KBM-7 (cell line): ENCODE measurements at regions not wholly inside any gene's neighbourhood (a gene's known extent, or its start where the extent isn't known, plus 50 kb on each side); places are given as distances from the start of the nearest gene placed in this dataset.
A peak's percentile ranks its signal among the peaks of the same experiment; 100 is the strongest.
"Not testable (repeated sequence)": the region's sequence is repeated elsewhere in the genome, so short reads cannot be mapped to it uniquely, and the experiment has no call there.

Experiments used
- DNase-seq: peaks from one replicate; pipeline ENCODE4 v3.0.0-alpha.2; 2015
- in situ Hi-C: fragments of 300-500 bp; cut with MboI; formaldehyde crosslinking; loops from 2 replicates; pipeline ENCODE4 v1.14.3; 2020; ENCODE audit warnings: low sequenced_read_pairs, low pct_unique_long_range_greater_than_20kb, mixed read lengths

DNA sequence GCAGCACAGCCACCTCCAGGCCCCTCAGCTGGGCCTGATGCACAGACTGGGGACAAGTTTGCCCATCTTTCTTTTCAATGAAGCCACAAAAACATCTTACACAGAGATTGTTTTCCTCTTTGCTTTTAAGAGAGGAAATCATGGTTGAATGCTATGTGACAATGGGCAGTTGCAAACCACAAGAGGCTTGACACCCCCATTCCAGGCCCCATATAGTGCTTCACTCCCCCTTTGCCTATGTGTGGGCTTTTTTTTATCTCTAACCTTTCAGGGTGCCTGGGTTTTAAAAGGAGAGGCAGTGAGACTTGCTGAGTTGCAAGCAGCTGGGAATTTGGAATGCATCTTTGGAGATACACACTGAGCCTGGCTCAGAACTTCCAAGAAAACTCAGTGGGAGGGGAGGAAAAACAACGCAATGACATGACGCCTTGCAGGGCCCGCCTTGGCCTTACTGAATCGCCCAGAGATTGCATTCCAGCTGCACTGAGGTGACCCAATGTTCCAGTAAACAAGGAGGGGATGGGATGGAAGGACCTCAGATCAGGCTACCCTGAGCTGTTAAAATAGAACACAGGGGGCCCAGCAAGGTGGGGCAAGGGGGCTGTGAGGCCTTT, 145.2 kb upstream of the ZNF648 start:
- in situ Hi-C loops: no loop called here
- DNase-seq: peak; percentile 36

DNA sequence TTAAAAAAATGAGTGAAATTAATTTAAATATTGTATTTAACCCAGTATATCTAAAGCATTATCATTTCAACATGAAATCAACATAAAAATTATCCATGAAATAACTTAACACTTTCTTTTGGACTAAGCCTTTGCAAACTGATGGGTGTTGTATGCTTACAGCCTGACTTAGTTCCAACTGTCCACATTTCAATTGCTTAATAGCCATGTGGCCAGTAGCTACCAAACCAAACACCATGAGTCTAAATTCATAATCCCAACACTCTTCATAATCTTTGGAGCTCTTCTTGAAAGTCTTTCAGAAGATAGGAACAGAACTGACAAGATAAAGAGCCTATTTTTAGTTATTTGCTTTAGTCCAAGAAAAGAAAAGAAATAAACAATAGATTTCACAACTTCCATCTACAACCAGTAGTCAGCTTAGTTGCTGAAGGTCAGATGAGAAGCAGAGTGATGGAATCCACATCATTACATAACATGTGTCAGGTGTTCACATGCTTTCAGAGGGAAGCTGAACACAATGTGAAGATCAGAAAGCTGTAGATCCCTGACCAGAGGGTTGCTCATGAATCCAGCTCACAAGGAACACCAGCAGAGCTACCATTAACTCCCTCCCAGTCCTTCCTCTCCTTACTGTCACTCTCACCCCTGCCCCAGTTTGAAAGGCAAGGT, 144.0 kb upstream of the ZNF648 start:
- in situ Hi-C loops: no loop called here
- no peak for DNase-seq

DNA sequence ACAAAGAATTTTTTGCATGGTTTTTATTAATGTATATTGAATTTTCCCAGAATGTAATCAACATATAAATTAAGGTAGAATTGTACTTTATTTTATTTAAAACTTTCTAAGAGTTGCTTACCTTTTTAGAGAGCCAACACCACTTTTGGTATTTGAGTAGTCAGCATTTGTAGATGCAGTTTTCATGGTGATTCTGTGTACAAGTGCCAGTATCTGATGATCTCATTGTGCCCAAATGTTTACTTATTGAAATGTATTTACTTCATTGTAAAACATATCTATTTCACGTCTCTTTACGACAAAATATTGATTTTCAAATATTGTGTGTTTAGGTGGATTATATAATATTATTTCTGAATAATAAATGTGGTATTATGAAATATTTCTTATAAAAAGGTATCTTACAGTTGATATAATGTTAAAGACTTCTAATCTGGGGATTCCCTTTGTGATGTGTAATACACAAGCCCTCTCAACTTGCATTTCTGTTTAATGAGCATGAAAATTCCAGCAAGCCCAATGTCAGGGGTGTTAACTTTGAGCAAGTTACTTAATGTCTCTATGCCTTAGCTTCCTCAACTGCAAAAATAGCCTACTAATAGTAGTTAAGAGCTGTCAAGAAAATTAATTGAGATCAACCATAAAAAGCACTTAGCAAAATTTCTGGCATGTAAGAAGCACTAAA, 141.8 kb upstream of the ZNF648 start:
- in situ Hi-C loops: no loop called here
- DNase-seq: no peak

DNA sequence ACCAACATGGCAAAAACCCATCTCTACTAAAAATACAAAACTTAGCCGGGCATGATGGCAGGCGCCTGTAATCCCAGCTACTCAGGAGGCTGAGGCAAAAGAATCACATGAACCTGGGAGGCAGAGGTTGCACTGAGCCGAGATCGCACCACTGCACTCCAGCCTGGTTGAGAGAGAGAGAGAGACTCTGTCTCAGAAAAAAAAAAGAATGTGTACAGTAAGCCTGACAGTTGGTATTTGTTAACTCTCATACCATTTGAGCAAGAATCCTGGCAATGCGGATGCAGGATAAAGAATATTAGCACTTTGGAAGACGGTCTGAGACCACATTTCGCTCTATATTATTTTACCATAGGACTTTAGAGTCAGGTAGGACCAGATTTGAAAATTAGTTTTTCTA, 140.0 kb upstream of the ZNF648 start:
- DNase-seq, in situ Hi-C loops: not testable (repeated sequence)

DNA sequence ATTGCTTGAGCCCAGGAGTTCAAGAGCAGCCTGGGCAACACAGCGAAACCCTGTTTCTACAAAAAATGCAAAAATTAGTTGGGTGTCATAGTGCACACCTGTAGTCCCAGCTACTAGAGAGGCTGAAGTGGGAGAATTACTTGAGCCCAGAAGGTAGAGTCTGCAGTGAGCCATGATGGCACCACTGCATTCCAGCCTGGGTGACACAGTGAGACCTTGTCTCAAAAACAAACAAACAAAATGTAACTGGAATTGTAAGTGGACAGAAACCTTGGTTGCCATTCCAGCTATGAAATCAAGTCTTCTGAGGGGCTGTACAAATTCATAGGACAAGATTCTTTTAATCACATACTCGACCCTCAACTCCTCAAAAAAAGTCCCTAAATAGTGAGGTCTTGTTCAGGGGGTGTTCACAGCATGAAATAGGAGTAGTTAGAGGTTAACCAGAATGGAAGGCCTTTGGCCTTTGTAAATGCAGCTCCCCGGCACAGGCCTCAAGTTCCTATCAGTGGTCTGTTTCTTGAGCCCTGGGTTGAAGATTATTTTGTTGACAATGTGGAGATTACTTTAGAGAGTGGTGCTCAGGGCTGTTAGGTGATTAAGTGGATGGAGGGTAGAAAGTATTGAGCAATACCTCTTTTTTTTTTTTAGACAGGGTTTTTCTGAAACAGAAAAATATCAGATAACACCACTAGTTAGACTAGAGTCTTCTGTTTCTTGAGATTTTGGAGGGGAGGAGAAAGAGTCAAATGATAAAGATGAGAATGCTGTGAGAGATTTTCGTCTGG, 138.7 kb upstream of the ZNF648 start:
- no peak for DNase-seq
- in situ Hi-C loops: no loop called here

DNA sequence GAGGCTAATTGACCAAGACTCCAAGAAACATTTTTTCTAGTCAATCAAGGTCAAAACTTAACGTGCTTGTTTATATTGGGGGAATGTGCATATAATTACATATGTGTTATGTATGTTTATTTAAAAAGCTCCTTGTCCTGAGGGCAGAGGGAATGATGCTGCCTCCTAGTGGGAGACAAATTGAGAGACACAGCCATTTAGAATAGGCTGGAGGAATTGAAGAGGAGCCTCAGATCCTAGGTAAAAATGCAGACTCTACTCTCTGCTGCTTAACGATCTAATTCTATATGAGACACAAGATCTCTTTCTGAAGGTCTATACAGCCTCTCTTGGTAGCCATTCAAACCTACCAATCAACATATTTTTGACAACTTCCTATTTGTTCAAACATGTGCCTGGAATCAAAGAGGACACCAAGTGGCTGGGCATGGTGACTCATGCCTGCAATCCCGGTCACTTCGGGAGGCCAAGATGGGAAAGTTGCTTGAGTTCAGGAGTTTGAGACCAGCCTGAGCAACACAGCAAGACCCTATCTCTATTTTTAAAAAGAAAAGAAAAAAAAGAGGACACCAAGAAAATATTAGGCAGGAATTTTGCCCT, 136.6 kb upstream of the ZNF648 start:
- in situ Hi-C loops: no loop called here
- peak; percentile 20 for DNase-seq

DNA sequence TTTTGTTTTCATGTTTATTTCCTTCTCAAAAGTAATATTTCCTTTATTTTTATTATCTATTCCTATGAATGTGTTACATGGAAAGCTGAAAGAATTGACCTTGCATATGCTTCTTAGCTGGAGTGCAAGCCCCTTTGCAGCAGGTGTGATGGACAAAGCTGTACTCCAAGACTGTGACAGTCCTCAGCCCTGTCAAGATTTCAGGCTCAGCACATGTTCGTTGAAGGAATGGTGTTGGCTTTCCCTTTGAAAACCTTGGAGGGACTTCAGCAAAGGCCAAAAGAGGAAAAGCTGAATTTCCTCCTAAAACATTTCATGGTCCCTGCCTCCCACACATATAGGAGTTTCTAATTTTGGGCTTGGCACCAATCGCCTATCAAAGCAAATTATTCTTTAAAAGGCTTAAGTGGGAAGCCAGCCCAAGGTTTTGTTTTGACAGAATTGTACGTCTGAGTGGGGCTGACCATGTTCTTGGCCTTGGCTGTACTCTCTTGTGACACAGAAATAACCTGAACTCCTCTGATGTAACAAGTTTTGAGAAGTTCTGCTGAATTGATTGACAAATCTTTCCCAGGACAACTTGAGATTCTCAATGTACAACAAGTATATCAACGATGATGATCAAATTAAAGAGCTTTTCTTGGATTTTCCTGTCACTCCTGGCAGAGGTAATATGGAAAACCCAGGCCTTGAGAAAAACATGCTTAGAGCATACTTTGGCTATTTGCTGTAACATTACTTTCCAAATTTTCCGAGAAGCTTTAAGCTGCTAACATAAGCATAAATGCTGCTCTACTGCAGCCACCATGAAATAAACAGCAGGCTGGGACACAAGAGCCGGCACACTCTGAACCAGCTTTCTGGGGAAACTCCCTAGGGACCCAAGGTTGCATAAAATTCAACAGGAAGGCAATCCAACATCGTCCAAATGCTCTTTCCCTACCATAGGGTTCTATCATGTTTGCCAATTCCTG, 135.7 kb upstream of the ZNF648 start:
- no peak for DNase-seq
- in situ Hi-C loops: no loop called here

DNA sequence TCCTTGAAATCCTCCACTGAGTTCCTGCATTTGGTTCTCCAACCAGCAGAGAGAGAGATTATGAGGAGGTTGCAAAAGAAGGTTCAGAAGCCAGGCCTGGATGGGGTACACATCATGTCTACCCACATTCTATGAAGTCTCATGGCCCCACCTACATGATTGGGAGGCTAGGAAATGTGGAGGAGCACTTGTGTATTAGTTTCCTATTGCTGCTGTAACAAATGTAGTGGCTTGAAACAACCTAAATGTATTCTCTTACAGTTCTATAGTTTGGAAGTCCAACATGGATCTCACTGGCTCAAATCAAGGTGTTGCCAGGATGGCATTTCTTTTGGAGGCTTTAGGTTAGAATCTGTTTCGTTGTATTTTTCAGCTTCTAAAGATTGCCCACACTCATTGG, 134.2 kb upstream of the ZNF648 start:
- no peak for DNase-seq
- in situ Hi-C loops: no loop called here

DNA sequence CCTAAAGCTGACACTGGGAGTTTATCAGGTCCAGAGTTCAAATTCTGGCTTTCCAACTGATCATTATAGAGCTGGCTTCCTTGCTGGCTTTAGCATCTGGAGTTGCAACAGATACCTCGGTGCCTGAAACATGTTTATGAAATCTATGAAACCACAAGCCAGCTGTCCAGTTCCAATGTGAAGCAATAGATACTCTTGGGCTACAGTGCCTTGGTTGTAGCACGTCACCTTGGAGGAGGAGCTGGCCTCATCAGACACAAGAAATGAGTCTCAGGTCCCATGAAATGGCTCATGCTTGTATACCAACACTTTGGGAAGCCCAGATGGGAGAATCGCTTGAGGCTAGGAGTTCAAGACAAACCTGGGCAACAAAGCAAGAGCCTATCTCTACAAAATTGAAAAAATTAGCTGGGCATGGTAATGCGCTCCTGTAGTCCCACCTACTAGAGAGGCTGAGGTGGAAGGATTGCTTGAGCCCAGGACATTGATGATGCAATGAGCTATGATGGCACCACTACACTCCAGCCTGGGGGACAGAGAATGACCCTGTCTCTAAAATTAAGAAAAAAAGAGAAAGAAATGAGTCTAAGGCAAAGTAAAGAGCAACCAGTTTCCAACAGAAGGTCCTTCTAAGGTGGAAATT, 132.5 kb upstream of the ZNF648 start:
- in situ Hi-C loops: no loop called here
- no peak for DNase-seq

DNA sequence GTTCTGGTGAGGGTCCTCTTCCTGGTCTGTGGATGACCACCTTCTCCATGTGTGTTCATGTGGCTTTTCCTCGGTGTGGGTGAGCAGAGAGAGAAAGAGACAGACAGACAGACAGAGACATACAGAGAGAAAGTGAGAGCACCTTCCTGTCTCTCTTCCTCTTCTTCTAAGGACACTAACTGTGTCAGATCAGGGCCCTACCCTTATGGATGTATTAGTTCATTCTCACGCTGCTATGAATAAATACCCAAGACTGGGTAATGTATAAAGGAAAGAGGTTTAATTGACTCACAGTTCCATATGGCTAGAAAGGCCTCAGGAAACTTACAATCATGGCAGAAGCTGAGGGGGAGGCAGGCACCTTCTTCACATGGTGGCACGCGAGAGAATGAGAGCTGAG, 131.5 kb upstream of the ZNF648 start:
- no peak for DNase-seq
- in situ Hi-C loops: no loop called here

DNA sequence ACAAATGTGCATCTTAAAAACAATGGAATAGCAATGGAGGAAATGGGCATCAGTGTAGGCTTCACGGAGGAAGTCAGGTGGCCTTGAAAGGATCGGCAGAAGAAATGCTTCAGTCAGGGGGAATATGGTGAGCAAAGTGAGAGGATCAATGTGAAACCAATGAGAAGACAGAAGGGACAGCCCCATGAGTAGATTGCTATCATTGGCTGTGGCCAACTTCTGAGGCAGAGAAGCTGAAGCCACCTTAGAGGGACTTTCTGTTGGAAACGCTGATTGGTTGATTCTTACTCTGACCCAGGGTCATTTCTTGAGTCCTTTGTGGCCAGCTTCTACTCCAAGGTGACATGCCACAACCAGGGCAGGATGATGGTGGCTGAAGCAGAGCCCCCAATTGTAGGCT, 130.7 kb upstream of the ZNF648 start:
- DNase-seq: no peak
- in situ Hi-C loops: no loop called here

DNA sequence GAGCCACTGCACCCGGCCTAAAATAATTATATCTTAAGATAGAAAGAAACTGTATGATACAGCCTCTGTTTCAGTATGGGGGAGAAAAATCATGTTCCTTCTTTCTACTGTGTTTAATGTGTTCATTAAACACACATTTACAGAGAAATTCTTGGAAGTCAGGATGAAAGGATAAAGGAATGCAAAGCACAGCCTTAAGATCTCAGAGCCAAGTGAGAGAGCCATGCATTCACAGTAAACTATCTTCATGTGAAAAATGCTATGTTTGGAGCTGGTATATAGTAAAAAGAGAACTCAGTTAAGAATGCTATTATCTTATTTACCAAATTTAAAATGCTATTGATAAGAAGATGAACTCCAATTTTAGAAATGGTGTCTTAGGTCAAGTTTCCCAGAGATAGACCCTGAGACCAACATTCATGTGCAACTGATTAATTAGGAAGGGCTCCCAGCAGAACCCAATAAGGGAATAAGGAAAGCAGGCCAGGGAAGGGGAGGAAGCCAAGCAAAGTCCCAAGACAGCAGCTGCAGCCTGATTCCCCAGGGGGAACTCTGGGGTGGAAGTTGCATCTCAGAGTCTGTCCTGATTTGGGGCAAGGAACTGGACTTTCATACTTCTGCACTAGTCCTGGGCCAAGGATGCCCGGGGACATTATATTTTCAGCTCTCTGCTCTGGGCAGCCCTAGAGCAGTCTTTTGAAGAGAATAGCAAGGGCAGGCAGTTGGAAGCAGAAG, 130.0 kb upstream of the ZNF648 start:
- in situ Hi-C loops: no loop called here
- DNase-seq: no peak

DNA sequence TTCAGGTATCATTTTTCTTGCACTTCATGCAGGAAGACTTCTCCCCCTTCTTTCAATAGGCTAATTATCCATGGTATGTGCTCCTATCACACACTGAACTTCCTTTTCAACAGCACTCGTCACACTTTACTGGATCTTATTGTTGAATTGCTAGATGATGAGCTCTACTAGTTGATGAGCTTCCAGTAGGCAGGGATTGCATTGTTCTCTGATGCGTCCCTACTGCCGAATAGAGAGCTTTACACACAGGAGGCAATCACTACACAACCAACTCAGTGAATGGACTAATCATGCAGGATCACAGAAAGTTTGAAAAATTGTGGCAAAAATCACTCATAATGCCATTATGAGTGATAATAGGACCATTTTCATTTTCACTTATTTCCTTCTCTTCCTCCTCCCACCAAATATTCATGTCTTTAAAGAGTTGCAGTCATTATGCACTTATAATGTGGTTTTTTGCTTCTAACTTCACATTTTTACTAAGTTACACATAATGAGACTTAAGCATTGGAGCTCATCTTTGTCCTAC, 128.1 kb upstream of the ZNF648 start:
- no peak for DNase-seq
- in situ Hi-C loops: no loop called here

DNA sequence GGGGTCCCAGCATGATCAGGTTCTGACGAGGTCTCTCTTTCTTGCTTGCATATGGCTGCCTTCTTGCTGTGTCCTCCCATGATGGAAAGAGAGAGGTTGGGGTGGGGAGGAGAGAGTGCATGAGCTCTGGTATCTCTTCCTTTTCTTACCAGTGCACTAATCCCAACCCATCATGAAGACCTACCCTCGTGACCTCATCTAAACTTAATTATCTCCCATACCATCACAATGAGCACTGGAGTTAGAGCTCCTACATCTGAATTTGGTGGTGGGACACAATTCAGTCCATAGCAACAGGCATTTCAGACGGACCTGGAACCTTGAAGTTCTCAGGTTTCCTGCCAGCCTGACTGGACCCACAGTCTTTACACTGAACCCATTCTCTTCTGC, 125.2 kb upstream of the ZNF648 start:
- in situ Hi-C loops: no loop called here
- DNase-seq: no peak

DNA sequence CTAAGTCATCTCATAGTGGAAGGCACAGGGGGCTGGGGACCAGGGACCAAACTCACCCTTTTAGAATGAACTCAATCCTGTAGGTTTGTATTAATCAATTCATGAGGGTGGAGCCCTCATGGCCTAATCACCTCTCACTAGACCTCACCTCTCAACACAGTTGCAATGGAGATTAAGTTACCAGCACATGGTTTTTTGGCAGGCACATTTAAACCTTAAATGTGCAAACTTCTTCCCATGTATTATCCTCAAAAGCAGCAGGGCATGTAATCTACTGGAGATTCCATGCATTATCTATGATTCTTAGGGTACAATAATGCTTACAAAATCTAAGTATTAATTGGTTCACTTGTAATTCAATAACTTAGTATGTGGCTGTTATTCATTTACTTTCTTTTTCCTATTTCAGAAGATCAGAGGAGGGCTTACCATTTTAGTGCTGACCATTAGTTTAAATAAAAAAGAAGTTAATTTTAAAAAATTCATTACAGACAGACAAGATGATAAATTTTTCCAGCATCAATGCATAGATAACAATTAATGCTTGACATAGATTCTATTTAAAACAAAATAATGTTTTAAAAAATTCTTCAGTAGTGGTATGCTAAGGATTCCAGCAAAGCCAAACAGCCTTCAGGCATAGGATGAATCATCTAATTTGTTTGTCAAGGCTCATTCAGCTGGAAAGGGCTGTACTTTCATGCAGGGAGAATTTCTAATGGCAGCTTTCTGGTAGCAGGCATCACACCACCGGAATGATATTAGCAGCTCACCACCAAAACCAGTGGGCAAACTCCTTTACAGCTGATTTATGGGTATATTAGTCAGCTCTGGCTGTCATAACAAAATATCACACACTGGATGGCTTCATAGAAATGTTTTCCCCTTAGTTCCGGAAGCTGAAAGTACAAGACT, 124.6 kb upstream of the ZNF648 start:
- in situ Hi-C loops: no loop called here
- DNase-seq: no peak

DNA sequence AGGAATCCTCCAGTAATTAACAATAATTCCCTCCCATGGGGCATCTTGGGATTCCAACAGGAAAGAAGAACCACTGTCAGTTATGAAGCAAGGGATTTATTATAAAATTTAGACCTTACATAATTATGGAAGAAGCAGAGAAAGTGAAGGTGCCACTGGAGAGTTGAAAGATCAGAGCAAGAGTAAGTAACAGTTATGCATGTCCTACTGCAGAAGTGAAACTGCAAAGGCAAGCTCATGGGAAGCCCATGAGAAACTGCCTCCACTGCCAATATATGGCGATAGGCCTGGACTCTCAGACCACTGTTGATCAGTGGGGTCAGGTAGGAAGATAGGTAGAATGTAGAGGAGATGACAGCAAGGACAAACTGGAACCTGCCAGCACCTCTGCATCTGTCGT, 123.6 kb upstream of the ZNF648 start:
- in situ Hi-C loops: no loop called here
- DNase-seq: no peak
